ENCODE measurements at regions not wholly inside any gene's neighbourhood (a gene's known extent, or its start where the extent isn't known, plus 50 kb on each side); places are given as distances from the start of the nearest gene placed in this dataset.

- DNase-seq (ENCODE audit: low spot score) = no peak
These were observed 490.2 kb downstream of the TLL1 start for GRCh38 chr4:166363198-166363597.

DNA sequence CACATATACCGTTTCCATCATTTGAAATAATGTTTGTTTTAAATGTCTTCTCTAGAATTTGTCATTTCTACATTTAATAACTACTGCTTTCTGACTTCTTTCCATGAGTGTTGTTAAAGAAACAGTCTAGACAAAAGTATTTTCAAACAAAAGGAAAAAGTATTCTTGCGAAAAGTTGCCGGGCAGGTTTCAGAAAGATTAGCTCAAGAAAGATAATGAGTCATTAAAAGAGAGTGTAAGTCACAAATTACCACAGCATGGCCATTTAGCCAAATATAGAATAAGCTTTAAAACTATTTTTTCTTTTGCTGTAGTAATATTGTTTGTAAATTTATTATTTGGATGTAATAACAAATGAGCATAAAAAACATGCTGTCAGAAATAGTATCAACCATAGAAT lies 493.0 kb downstream of the TLL1 start:
- no peak for DNase-seq (ENCODE audit: low spot score)

GRCh38 chr4:166377578-166377977 lies 504.5 kb downstream of the TLL1 start:
- DNase-seq (ENCODE audit: low spot score) = no peak

GRCh38 chr4:166386491-166387360 lies 513.7 kb downstream of the TLL1 start:
- peak; percentile 6 for DNase-seq (ENCODE audit: low spot score)

GRCh38 chr4:166391501-166391900 lies 518.5 kb downstream of the TLL1 start:
- DNase-seq (ENCODE audit: low spot score) = no peak

DNA sequence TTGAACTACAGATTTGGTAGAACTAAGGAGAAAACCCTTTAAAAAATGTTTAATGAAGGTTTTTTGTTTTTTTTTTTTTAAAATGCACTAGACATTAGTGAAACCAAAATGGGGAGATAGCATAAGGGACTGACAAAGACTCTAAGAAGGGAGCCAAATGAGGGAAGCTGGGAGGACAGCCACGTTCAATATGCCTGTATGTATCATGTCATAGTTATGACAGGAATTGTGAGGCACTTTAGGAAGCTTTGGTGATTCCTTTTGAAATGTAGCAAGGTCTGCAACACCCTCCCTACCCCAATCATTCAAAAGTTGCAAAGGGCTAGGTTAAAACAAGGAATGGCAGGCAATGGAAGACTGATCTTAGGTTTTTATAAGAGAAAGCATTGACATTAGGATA lies 526.0 kb downstream of the TLL1 start:
- DNase-seq (ENCODE audit: low spot score) = no peak

DNA sequence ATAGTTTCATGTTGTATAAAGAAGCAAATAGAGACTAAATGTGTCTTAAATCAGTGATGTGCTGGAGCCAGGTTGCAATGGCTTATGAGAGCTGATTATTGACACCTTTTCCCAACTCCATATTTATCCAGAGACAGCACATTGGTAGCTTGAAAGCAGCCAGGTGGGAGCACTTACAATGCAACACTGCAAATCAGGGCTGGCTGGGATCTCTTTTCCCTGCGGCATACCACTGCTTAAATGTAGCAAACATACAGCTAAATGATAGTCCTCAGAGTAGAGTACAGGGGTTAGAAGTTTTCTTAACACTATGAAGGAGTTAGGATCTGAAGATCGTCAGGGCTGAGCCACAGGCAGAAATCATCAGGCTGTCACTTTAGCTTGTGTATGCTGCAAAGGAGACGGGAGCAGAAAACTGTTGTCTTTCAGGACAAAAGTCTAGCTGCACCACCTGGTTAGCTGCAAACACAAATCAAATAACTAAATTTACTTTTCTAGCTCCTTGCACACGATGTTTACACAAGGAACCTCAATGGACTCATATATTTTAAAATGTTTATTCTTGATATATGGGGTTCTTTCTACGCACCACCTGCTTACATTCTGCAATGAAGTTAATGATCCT lies 527.3 kb downstream of the TLL1 start:
- DNase-seq (ENCODE audit: low spot score) = no peak

DNA sequence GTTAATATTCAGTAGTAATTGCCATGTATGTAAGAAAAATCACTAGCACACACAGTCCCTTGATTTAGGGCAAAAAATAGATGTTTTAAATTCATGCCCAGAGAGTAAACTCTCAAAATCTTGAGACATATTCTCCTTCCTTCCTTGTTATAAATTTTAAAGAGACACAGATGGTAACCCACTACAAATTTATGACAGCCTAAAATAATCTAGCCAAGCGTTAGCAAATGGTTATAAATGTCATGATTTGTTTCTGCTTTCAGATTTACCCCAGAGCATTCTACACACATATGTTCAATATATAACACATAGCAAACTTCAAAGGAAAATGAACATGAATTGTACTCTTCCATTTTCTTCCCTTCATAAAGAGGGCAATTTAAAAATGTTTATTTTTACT lies 540.3 kb downstream of the TLL1 start:
- no peak for DNase-seq (ENCODE audit: low spot score)

DNA sequence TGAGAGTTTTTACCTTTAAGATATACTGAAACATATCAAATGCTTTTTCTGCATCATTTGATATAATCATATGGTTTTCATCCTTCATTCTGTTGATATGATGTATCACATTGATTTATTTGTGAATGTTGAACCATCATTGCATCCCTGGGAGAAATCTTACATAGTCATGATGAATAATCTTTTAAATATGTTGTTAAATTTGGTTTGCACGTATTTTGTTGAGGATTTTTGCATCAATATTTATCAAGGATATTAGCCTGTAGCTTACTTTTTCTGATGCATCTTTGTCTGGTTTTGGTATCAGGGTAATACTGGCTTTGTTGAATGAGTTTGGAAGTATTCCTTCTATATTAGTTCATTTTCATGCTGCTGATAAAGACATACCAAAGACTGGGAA lies 541.4 kb downstream of the TLL1 start:
- DNase-seq (ENCODE audit: low spot score) = no peak

GRCh38 chr4:166415749-166416148 lies 542.7 kb downstream of the TLL1 start:
- no peak for DNase-seq (ENCODE audit: low spot score)

DNA sequence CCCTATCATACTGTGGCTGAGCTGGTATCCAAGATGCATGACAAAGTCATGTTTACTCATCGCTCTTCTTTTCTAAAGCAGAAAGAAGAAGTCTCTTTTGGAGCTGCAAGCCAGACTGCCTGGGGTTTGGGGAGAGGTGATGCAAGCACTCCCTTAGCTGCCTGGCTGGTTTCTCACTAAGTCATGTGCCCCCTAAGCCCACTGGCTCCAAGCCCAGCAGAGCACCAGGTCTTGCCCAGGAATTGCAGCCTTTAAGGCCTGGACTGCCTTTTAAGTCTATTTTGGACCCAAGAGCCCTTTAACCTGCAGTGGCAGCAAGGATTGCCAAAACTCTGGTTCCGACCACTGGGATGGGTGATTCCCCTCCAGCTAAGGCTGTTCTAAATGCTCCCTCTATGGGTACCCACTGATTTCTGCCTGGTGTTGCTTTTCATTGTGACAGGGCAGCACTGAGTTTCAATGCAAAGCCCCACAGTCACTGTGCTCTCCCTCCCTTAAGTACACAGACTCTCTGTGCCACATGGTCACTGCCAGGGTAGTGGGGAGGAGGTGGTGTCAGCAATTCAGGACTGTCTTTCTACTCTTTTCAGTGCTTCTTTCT lies 548.6 kb downstream of the TLL1 start:
- DNase-seq (ENCODE audit: low spot score) = no peak

GRCh38 chr4:166422475-166422874 lies 549.4 kb downstream of the TLL1 start:
- no peak for DNase-seq (ENCODE audit: low spot score)

GRCh38 chr4:166426300-166426863 lies 553.3 kb downstream of the TLL1 start:
- no peak for DNase-seq (ENCODE audit: low spot score)

GRCh38 chr4:166432125-166432524 lies 559.1 kb downstream of the TLL1 start:
- no peak for DNase-seq (ENCODE audit: low spot score)

DNA sequence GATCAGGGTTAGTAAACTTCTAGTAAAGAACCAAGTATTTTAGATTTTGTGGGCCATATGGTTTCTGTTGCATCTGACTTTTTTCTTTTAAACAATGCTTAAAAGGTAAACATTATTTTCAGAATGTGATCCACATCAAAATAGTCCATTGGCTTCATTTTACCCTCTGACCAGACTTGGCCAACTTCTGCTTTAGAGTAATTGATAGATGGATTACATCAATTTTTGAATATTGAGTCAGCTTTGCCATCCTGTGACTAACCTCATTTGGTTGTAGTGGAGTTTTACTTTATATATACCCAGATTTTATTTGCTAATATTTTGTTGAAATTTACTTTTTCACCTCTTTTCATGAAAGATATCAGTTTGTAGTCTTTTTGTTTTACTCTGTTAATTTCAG lies 559.8 kb downstream of the TLL1 start:
- DNase-seq (ENCODE audit: low spot score) = no peak

- peak; percentile 33 for DNase-seq (ENCODE audit: low spot score)
These were observed 562.4 kb downstream of the TLL1 start for GRCh38 chr4:166435449-166435848.

- no peak for DNase-seq (ENCODE audit: low spot score)
These were observed 585.7 kb downstream of the TLL1 start for GRCh38 chr4:166458756-166459155.

- no peak for DNase-seq (ENCODE audit: low spot score)
These were observed 586.6 kb downstream of the TLL1 start for GRCh38 chr4:166459621-166460020.

DNA sequence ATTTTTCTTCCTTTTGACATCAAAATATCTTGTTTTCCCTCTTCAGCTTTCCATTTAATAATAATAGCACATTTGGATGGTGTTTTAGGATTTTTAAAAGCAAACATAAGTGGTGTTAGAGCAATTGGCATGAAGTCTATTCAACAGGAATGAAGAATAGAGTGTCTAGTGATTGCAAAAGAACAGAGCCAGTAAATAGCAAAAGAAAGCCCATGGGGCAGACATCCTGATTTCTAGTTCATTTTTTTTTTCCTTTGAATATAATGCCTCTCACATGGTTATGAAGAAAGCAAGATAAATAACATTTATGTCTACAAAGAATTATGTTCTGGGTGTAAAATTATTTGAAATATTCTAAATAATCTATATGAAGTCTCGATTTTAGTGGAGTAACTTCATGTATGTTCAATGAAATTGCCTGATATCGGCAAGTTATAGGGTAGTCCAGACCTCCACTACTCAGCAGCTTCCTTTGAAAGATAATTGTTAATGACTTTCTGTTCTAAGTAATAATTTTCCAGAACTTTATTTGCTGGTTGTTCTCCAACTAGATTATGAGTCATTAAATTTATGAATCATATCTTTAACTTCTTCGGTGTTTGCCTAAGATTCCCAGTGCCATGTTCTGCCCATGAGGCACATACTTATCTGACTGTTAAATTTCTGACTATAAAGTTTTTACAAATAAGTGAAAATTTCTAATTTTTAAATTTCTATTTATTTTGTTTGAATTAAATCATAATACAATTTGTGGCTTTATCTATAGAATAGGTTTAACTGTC lies 587.9 kb downstream of the TLL1 start:
- DNase-seq (ENCODE audit: low spot score) = no peak

DNA sequence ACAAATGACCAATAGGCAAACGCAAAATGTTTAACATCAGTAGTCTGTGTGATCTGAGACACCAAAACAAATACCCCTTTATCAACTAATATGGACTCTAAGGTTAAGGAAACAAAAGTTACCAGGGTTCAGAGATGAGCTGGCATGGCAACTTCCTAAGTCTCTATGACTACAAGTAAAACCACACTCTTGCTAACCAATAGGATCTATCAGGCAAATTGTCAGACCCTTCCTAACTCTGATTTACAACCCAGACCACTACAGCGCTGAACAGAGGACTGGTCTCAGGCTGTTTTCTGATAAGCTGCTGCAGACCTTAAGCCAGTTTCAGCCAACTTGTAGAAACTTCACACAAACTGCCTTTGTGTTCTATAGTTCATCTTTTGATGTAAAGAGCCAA lies 608.0 kb downstream of the TLL1 start:
- DNase-seq (ENCODE audit: low spot score) = no peak

GRCh38 chr4:166481739-166482138 lies 608.7 kb downstream of the TLL1 start:
- no peak for DNase-seq (ENCODE audit: low spot score)

- no peak for DNase-seq (ENCODE audit: low spot score)
These were observed 609.7 kb downstream of the TLL1 start for GRCh38 chr4:166482758-166483157.

Measured in H4 (cell line).